ENCODE measurements at regions not wholly inside any gene's neighbourhood (a gene's known extent, or its start where the extent isn't known, plus 50 kb on each side); places are given as distances from the start of the nearest gene placed in this dataset.

- intact Hi-C loops (cut with micrococcal nuclease): no loop called here
- ATAC-seq: no peak
- H3K4me1 ChIP-seq (ENCODE audit: insufficient read depth, low read length): no peaks in the 10 kb centered on the region
- no peak for DNase-seq
- no peak overlapping the region for H2AFZ ChIP-seq (ENCODE audit: low read length)
- H3K9me2 ChIP-seq (replicated peaks; ENCODE audit: low read length): no peaks in the 10 kb centered on the region
- no peaks in the 10 kb centered on the region for H4K20me1 ChIP-seq (ENCODE audit: low read length)
- H3K36me3 ChIP-seq (ENCODE audit: low read depth, low read length): no peaks in the 10 kb centered on the region
- no peaks in the 10 kb centered on the region for H3K79me2 ChIP-seq (ENCODE audit: low read length)
- ChIA-PET CTCF (no interaction called here), POLR2A (ENCODE audit: unreplicated experiment) (no interaction called here)
- no peak overlapping the region for H3K4me2 ChIP-seq (ENCODE audit: low read length)
- H3K9ac ChIP-seq (ENCODE audit: low read length): no peak overlapping the region
- no peaks in the 10 kb centered on the region for H3K9me3 ChIP-seq (ENCODE audit: low read length)
- BruUV-seq (replicated peaks): no TSS peak
- TF ChIP-seq CTCF (conservative IDR thresholded peaks at IDR 0.05; ENCODE audit: low read depth, low read length) (no peak), EZH2 (IDR thresholded peaks at IDR 0.05; ENCODE audit: low read length, unreplicated experiment) (no peak), EZH2phosphoT487 (IDR thresholded peaks at IDR 0.05; ENCODE audit: borderline replicate concordance, low read length) (no peak)
- H3K27me3 ChIP-seq (ENCODE audit: low read length): no peaks in the 10 kb centered on the region; the same call in 1 of the 2 replicates
- H3K4me3 ChIP-seq (ENCODE audit: low read length): no peak overlapping the region
- H3K27ac ChIP-seq (ENCODE audit: low read length): no peak overlapping the region
- no peaks in the 10 kb centered on the region for H3F3A ChIP-seq (ENCODE audit: low read length, unreplicated experiment)
These were observed 224.2 kb upstream of the CHRNA7 start for GRCh38 chr15:31806106-31806505.

- Histone ChIP-seq H3K9ac (ENCODE audit: low read length) (no peak overlapping the region), H3K4me2 (ENCODE audit: low read length) (no peak overlapping the region), H3F3A (ENCODE audit: low read length, unreplicated experiment) (no peaks in the 10 kb centered on the region), H3K4me3 (ENCODE audit: low read length) (no peak overlapping the region), H3K9me3 (ENCODE audit: low read length) (no peaks in the 10 kb centered on the region), H3K4me1 (ENCODE audit: insufficient read depth, low read length) (no peaks in the 10 kb centered on the region), H3K9me2 (replicated peaks; ENCODE audit: low read length) (no peaks in the 10 kb centered on the region), H4K20me1 (ENCODE audit: low read length) (no peaks in the 10 kb centered on the region), H3K27ac (ENCODE audit: low read length) (no peak overlapping the region), H3K27me3 (ENCODE audit: low read length) (peaks cover 5% of the 10 kb centered on the region), H3K36me3 (ENCODE audit: low read depth, low read length) (no peaks in the 10 kb centered on the region), H3K79me2 (ENCODE audit: low read length) (no peaks in the 10 kb centered on the region), H2AFZ (ENCODE audit: low read length) (no peak overlapping the region)
- BruUV-seq (replicated peaks): no TSS peak
- intact Hi-C loops (cut with micrococcal nuclease): no loop called here
- POLR2A ChIA-PET (ENCODE audit: unreplicated experiment): no interaction called here
- TF ChIP-seq CTCF (conservative IDR thresholded peaks at IDR 0.05; ENCODE audit: low read depth, low read length) (no peak), EZH2 (IDR thresholded peaks at IDR 0.05; ENCODE audit: low read length, unreplicated experiment) (no peak), EZH2phosphoT487 (IDR thresholded peaks at IDR 0.05; ENCODE audit: borderline replicate concordance, low read length) (no peak)
- CTCF ChIA-PET: no interaction called here
- DNase-seq (no peak), ATAC-seq (no peak)
These were observed 218.7 kb upstream of the CHRNA7 start for GRCh38 chr15:31811641-31812040.

GRCh38 chr15:31814082-31814481 lies 216.2 kb upstream of the CHRNA7 start:
- intact Hi-C loops (cut with micrococcal nuclease): no loop called here
- Histone ChIP-seq H3K27me3 (ENCODE audit: low read length) (peaks cover 5% of the 10 kb centered on the region), H3K9me3 (ENCODE audit: low read length) (no peaks in the 10 kb centered on the region), H2AFZ (ENCODE audit: low read length) (no peak overlapping the region), H3F3A (ENCODE audit: low read length, unreplicated experiment) (no peaks in the 10 kb centered on the region), H3K4me1 (ENCODE audit: insufficient read depth, low read length) (no peaks in the 10 kb centered on the region), H3K9me2 (replicated peaks; ENCODE audit: low read length) (no peaks in the 10 kb centered on the region), H3K4me2 (ENCODE audit: low read length) (no peak overlapping the region), H3K9ac (ENCODE audit: low read length) (no peak overlapping the region), H3K4me3 (ENCODE audit: low read length) (no peak overlapping the region), H3K36me3 (ENCODE audit: low read depth, low read length) (no peaks in the 10 kb centered on the region), H3K79me2 (ENCODE audit: low read length) (no peaks in the 10 kb centered on the region), H3K27ac (ENCODE audit: low read length) (no peak overlapping the region), H4K20me1 (ENCODE audit: low read length) (no peaks in the 10 kb centered on the region)
- no peak for TF ChIP-seq EZH2 (IDR thresholded peaks at IDR 0.05; ENCODE audit: low read length, unreplicated experiment)
- no peak for TF ChIP-seq CTCF (conservative IDR thresholded peaks at IDR 0.05; ENCODE audit: low read depth, low read length)
- no peak for TF ChIP-seq EZH2phosphoT487 (IDR thresholded peaks at IDR 0.05; ENCODE audit: borderline replicate concordance, low read length)
- ChIA-PET CTCF (no interaction called here), POLR2A (ENCODE audit: unreplicated experiment) (no interaction called here)
- DNase-seq (no peak), ATAC-seq (no peak)
- BruUV-seq (replicated peaks): no TSS peak

Data from PC-3 (cell line).